Duodenal mucosa (tissue), 2 donors: ENCODE measurements at regions not wholly inside any gene's neighbourhood (a gene's known extent, or its start where the extent isn't known, plus 50 kb on each side); places are given as distances from the start of the nearest gene placed in this dataset.
"Not testable (repeated sequence)": the region's sequence is repeated elsewhere in the genome, so short reads cannot be mapped to it uniquely, and the experiment has no call there.

ENCODE experiments used
- H3K27ac ChIP-seq: one replicate; pipeline ENCODE4 v1.7.0; 2013; ENCODE audit warnings: low read depth, low read length
- H3K27me3 ChIP-seq, 2 donors: one replicate each; pipeline ENCODE4 v1.7.0; 2013; ENCODE audit warnings: low read length in 2 of 2, control low read depth in 1 of 2; ENCODE audit not compliant: insufficient read depth in 2 of 2, control insufficient read depth in 1 of 2
- H3K36me3 ChIP-seq, 2 donors: one replicate each; pipeline ENCODE4 v1.7.0; 2013; ENCODE audit warnings: low read length in 2 of 2, control low read depth in 1 of 2; ENCODE audit not compliant: insufficient read depth in 2 of 2, control insufficient read depth in 1 of 2
- H3K4me1 ChIP-seq, 2 donors: one replicate each; pipeline ENCODE4 v1.7.0; 2013; ENCODE audit warnings: low read length in 2 of 2, control low read depth in 1 of 2; ENCODE audit not compliant: insufficient read depth in 2 of 2, control insufficient read depth in 1 of 2
- H3K4me3 ChIP-seq, 2 donors: one replicate each; pipeline ENCODE4 v1.7.0; 2013; ENCODE audit warnings: low read length in 2 of 2, low read depth in 1 of 2
- H3K9ac ChIP-seq, 2 donors: one replicate each; pipeline ENCODE4 v1.7.0; 2013; ENCODE audit warnings: low read length in 2 of 2, low read depth in 1 of 2
- H3K9me3 ChIP-seq, 2 donors: one replicate each; pipeline ENCODE4 v1.7.0; 2013; ENCODE audit warnings: low read length in 2 of 2, control low read depth in 1 of 2; ENCODE audit not compliant: control insufficient read depth in 1 of 2

DNA sequence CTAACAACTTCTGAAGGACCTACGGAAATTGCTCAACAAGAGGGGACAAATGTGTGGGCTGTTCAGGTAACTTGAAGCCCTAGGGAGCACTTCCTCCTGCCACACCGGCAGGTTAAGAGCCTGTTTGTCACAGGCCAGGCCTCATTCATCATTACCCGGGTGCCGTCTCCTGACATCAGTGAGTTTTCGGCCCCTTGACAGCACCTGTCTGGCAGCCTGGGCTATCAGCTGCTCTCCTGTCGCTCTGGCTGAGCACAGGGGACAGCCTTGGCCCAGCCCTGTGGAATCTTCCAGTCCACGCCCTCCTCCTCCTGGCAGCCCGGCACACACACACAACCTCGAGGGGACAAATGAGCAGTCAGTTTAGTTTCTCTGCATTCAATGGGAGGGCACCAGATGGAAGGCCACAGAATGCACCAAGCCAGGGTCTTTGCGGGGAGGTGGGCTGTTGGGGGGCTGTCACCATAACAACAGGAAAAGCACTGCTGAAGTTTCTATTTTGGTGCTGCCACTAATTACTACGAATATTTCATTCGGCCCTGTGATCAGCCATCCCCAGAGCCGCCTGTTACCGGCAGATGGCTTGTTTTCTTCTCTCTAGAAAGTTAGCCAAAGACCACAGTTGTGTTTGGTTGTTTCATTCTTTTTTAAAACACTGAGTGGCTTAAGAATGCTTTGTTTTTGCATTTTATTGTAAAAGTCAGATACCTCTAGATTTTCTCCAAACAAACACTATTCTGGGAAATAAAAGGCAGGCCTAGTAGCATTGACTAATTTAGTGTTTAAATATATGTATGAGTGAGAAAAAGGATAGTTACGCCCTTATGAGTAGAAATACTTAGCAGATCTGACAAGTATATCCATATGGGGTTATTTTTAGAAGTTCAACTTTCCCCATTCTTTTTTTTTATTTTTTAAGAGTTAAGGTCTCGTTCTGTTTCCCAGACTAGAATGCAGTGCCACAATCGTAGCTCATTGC lies 189.9 kb upstream of the NDUFV2 start:
- H3K4me3 ChIP-seq = no peak overlapping the region
- no peaks in the 10 kb centered on the region for H3K36me3 ChIP-seq
- no peaks in the 10 kb centered on the region for H3K27me3 ChIP-seq
- no peak overlapping the region for H3K27ac ChIP-seq
- peaks cover 0 to 4% of the 10 kb centered on the region in 2 donors for H3K9me3 ChIP-seq
- H3K9ac ChIP-seq = no peak overlapping the region
- no peaks in the 10 kb centered on the region for H3K4me1 ChIP-seq

DNA sequence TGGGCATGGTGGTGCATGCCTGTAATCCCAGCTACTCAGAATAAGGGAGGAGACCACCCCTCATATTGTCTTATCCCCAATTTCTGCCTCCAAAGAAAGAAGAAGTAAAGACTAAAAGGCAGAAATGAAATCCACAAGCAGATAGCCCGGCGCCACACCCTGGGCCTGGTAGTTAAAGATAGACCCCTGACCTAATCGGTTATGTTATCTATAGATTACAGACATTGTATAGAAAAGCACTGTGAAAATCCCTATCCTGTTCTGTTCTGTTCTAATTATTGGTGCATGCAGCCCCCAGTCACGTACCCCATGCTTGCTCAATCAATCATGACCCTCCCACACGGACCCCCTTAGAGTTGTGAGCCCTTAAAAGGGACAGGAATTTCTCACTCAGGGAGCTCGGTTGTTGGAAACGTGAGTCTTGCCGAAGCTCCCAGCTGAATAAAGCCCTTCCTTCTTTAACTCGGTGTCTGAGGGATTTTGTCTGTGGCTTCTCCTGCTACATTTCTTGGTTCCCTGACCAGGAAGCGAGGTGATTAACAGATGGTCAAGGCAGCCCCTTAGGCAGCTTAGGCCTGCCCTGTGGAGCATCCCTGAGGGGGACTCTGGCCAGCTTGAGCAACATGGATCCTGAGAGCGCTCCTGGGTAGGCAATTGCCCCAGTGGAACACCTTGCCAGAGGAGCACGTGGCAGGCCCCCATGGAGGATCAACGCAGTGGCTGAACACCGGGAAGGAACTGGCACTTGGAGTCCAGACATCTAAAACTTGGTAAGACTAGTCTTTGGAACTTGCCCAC lies 188.7 kb upstream of the NDUFV2 start:
- not testable (repeated sequence) for H3K9ac ChIP-seq, H3K27ac ChIP-seq, H3K4me3 ChIP-seq, H3K36me3 ChIP-seq, H3K9me3 ChIP-seq, H3K27me3 ChIP-seq, H3K4me1 ChIP-seq

DNA sequence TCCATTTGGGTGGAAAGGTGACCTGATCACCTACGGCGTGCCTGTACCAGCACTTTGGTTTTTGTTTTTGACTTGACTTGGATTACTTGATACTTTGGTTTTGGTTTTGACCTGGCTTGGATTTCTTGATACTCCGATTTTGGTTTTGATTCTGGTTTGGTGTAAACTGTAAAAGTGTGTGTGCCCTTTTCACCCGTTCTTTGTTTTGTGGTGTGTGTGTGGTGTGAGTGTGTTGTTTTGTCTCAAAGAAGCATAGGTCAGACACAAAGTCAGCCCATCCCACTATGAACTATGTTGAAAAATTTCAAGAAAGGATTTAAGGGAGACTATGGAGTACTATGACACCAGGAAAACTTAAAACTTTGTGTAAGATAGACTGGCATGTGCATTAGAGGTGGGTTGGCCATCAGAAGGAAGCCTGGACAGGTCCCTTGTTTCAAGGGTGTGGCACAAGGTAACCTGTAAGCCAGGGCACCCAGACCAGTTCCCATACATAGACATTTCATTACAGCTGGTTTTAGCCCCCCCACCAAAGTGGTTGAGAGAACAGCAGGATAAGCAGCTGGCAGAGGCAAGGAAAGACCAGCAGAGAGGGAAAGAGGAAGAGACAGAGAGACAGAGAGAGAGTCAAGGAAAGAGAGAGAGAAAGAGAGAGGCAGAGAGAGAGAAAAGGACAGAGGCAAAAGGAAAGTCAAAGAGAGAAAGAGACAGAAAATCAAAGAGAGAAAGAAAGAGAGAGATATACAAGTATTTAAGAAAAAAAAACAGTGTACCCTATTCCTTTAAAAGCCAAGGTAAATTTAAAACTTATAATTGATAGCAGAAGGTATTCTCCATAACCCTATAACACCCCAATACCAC lies 187.9 kb upstream of the NDUFV2 start:
- not testable (repeated sequence) for H3K9ac ChIP-seq, H3K36me3 ChIP-seq, H3K27ac ChIP-seq, H3K9me3 ChIP-seq, H3K4me3 ChIP-seq, H3K4me1 ChIP-seq, H3K27me3 ChIP-seq

DNA sequence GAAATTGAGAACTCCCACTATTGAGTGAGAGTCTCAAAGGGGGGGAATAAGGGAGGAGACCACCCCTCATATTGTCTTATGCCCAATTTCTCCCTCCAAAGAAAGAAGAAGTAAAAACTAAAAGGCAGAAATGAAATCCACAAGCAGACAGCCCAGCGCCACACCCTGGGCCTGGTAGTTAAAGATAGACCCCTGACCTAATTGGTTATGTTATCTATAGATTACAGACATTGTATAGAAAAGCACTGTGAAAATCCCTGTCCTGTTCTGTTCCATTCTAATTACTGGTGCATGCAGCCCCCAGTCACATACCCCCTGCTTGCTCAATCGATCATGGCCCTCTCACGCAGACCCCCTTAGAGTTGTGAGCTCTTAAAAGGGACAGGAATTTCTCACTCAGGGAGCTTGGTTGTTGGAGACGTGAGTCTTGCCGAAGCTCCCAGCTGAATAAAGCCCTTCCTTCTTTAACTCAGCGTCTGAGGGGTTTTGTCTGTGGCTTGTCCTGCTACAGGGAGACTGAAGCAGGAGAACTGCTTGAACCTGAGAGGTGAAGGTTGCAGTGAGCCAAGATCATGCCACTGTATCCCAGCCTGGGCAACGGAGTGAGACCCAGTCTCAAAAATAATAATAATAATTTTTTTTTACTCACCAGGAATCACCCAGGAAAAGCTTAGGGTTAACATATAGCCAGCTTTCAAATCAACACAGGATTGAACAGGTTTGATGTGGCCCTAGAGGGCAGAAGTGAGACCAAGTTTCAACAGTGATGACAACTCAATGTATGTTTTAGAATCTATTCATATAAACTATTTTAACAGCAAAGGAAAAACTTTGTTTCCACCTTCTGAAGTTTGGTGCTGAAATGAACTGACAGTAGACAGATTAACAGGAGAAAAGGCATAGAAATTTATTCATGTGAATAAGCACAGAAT lies 181.4 kb upstream of the NDUFV2 start:
- not testable (repeated sequence) for H3K4me1 ChIP-seq, H3K9ac ChIP-seq, H3K9me3 ChIP-seq, H3K27ac ChIP-seq, H3K27me3 ChIP-seq, H3K4me3 ChIP-seq, H3K36me3 ChIP-seq

DNA sequence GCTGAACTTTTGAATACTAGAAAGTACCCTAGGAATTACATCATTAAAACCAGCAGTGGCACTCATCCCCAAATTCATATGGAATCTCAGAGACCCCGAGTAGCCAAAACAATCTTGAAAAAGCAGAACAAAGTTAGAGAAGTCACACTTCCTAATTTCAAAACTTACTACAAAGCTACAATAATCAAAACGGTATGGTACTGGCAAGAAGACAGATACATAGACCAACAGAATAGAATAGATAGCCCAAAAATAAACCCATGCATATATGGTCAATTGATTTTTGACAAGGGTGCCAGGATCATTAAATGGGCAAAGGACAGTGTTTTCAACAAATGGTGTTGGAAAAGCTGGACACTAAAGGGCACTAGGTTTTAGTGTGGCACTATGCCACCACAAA lies 176.0 kb upstream of the NDUFV2 start:
- H3K27ac ChIP-seq = no peak overlapping the region
- H3K4me1 ChIP-seq = no peaks in the 10 kb centered on the region
- H3K9me3 ChIP-seq = peaks cover 20 to 22% of the 10 kb centered on the region in 2 donors
- no peak overlapping the region for H3K9ac ChIP-seq
- H3K36me3 ChIP-seq = no peaks in the 10 kb centered on the region
- H3K27me3 ChIP-seq = no peaks in the 10 kb centered on the region
- H3K4me3 ChIP-seq = no peak overlapping the region

DNA sequence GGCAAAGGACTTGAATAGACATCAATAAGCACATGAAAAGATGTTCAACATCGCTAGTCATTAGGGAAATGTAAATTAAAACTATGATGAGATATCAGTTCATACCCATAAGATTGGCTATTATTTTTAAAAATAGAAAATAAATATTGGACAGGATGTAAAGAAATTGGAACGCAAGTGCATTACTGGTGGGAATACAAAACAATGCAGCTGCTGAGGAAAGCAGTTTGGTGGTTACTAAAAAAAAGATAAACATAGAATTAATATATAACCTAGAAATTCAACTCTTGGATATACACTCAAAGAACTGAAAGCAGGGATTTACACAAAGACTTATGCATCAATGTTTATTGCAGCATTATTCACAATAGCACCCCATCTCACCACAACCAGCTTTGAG lies 174.5 kb upstream of the NDUFV2 start:
- Histone ChIP-seq H3K9ac (no peak overlapping the region), H3K36me3 (no peaks in the 10 kb centered on the region), H3K4me3 (no peak overlapping the region), H3K4me1 (no peaks in the 10 kb centered on the region), H3K27me3 (no peaks in the 10 kb centered on the region), H3K27ac (no peak overlapping the region), H3K9me3 (peaks cover 25% of the 10 kb centered on the region in 2 donors)

DNA sequence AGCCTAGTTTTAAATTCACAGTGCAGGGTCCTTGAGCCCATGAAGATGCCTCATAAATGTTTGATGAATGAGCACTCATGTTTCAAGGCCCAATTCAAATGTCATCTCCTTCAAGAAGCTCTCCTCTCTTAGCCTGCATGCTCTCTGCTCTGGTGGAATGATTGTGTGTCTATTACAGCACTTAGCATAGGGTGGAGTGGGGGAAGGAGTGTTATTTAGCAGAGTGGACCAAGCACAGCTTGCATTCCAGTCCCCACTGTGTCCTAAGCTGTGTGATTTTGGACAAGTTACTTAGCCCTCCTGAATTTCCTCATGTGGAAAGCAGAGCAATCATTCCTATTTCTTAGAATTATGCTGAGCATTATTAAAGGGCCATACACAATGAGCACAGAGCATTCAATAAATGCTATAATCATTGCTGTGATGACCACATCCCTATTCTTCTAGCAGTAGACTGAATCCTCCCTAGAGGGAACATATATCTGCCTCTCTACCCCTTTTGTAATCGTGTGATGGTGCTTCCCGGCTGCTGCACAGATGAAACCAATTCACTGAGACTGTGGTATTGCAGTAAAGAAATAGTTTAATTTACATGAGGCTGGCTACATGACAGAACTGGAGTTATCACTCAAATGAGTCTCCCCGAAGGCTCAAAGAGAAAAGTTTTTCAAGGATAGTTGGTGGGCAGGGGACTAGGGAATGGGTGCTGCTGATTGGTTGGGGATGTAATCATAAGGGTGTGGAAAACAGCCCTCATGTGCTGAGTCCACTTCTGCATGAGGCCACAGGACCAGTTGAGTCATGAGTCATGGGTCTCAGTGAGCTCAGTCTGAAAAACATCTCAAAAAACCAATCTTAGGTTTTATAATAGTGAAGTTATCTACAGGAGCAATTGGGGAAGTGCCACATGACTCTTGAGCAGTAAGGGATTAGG lies 173.4 kb upstream of the NDUFV2 start:
- Histone ChIP-seq H3K27ac (no peak overlapping the region), H3K9ac (no peak overlapping the region), H3K27me3 (no peaks in the 10 kb centered on the region), H3K4me1 (no peaks in the 10 kb centered on the region), H3K36me3 (no peaks in the 10 kb centered on the region), H3K4me3 (no peak overlapping the region), H3K9me3 (peaks cover 26% of the 10 kb centered on the region in 2 donors)

DNA sequence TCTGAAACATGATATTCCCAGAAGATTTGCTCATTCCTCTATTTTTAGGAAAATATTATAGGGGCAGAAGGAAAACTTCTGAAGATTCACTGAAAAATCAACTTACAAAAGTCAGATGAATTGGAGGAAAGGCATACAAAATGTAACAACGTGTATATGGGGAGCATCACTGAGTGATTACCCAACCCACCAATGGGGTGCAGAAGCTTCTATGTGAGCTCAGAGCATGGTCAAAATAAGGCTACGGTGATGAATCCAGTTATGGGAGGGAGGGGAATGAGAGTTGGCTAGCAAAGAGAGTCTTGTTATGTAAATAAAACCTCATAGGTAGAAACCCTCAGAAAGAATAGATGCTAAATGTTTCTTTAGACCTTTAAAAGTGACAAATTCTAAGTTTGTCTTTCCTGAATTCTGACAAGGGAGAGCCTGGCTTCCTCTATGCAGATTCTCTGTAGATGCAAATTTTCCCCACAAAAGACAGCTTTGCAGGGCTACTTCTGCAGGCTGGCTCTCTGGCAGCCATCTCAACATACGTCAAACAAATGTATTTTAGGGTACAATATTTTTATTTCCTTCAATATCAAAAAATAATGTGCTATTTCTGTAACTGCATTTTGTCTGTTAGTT lies 171.4 kb upstream of the NDUFV2 start:
- Histone ChIP-seq H3K9me3 (peaks cover 24 to 26% of the 10 kb centered on the region in 2 donors), H3K36me3 (no peaks in the 10 kb centered on the region), H3K27ac (no peak overlapping the region), H3K4me3 (no peak overlapping the region), H3K4me1 (no peaks in the 10 kb centered on the region), H3K9ac (no peak overlapping the region), H3K27me3 (no peaks in the 10 kb centered on the region)
